IMR-90 (cell line): ENCODE measurements at regions not wholly inside any gene's neighbourhood (a gene's known extent, or its start where the extent isn't known, plus 50 kb on each side); places are given as distances from the start of the nearest gene placed in this dataset.

Experiments
- ATAC-seq: fragments of 200-7000 bp; cut with Tn5 transposase; 2 replicates; pipeline ENCODE4 v1.9.1; 2020; ENCODE audit warnings: low read depth, mild to moderate bottlenecking, moderate library complexity
- BruUV-seq: library from RNA; stranded (reverse); fragments of 400-500 nt; replicated peaks from 2 replicates; lab custom pipeline; 2021; lab: Mats Ljungman, UMichigan
- CTCF ChIA-PET: fragments of 300-600 bp; formaldehyde crosslinking; extraction: SDS; loops from one replicate; lab custom pipeline; 2021; ENCODE audit warnings: antibody characterized with exemption; lab: Yijun Ruan, JAX
- POLR2A ChIA-PET: fragments of 300-600 bp; sonication (Branson Sonifier 250); formaldehyde crosslinking; loops from one replicate; lab custom pipeline; 2022; ENCODE audit warnings: antibody characterized with exemption; ENCODE audit not compliant: unreplicated experiment; lab: Charles Lee
- DNase-seq: peaks from one replicate; pipeline ENCODE4 v3.0.0; 2013
- H2AFZ ChIP-seq: replicated peaks from 2 replicates; pipeline ENCODE3; 2013; ENCODE audit warnings: low read length, mild to moderate bottlenecking; ENCODE audit not compliant: poor library complexity
- H2AK5ac ChIP-seq: 2 replicates; pipeline ENCODE4 v1.6.1; 2013; ENCODE audit warnings: low read depth, low read length, inconsistent platforms
- H2AK9ac ChIP-seq: replicated peaks from 2 replicates; pipeline ENCODE3; 2013; ENCODE audit warnings: mild to moderate bottlenecking, low read depth, low read length, moderate library complexity; ENCODE audit not compliant: poor library complexity
- H2BK120ac ChIP-seq: 2 replicates; pipeline ENCODE4 v1.6.1; 2013; ENCODE audit warnings: low read depth, low read length, inconsistent platforms
- H2BK15ac ChIP-seq: 3 replicates; pipeline ENCODE4 v1.6.1; 2013; ENCODE audit warnings: low read depth, low read length, inconsistent platforms
- H2BK20ac ChIP-seq: 2 replicates; pipeline ENCODE4 v1.6.1; 2013; ENCODE audit warnings: low read depth, mild to moderate bottlenecking, inconsistent platforms, low read length, moderate library complexity
- H2BK5ac ChIP-seq: 2 replicates; pipeline ENCODE4 v1.6.1; 2013; ENCODE audit warnings: mild to moderate bottlenecking, low read depth, low read length, inconsistent platforms; ENCODE audit not compliant: poor library complexity, severe bottlenecking
- H3K14ac ChIP-seq: replicated peaks from 2 replicates; pipeline ENCODE4 v1.6.1; 2013; ENCODE audit warnings: low read depth, low read length, inconsistent platforms
- H3K18ac ChIP-seq: 2 replicates; pipeline ENCODE4 v1.6.1; 2013; ENCODE audit warnings: low read depth, low read length, control low read depth
- H3K23ac ChIP-seq: 2 replicates; pipeline ENCODE4 v1.6.1; 2013; ENCODE audit warnings: low read depth, low read length, inconsistent platforms
- H3K27ac ChIP-seq: 2 replicates; pipeline ENCODE4 v1.5.1; 2013; ENCODE audit warnings: mild to moderate bottlenecking, control low read depth, low read length; ENCODE audit not compliant: insufficient read depth
- H3K27me3 ChIP-seq: 2 replicates; pipeline ENCODE4 v1.6.1; 2013; ENCODE audit warnings: low read length; ENCODE audit not compliant: control insufficient read depth, insufficient read depth
- H3K36me3 ChIP-seq: 2 replicates; pipeline ENCODE4 v1.6.1; 2013; ENCODE audit warnings: low read length, mixed read lengths; ENCODE audit not compliant: control insufficient read depth, insufficient read depth
- H3K4ac ChIP-seq: 2 replicates; pipeline ENCODE4 v1.6.1; 2013; ENCODE audit warnings: low read depth, low read length, inconsistent platforms
- H3K4me1 ChIP-seq: 2 replicates; pipeline ENCODE4 v1.6.1; 2013; ENCODE audit warnings: low read length, mixed read lengths; ENCODE audit not compliant: control insufficient read depth, insufficient read depth
- H3K4me2 ChIP-seq: 2 replicates; pipeline ENCODE4 v1.6.1; 2013; ENCODE audit warnings: low read depth, mild to moderate bottlenecking, control low read depth, low read length, moderate library complexity
- H3K4me3 ChIP-seq: 2 replicates; pipeline ENCODE4 v1.5.1; 2013; ENCODE audit warnings: low read depth, mild to moderate bottlenecking, control low read depth, low read length, moderate library complexity; ENCODE audit not compliant: insufficient read depth
- H3K56ac ChIP-seq: 2 replicates; pipeline ENCODE4 v1.6.1; 2013; ENCODE audit warnings: low read length, inconsistent platforms; ENCODE audit not compliant: insufficient read depth; ENCODE audit errors: extremely low read depth
- H3K79me1 ChIP-seq, 2 experiments: 2 replicates each; pipeline ENCODE4 v1.6.1; 2013; ENCODE audit warnings: low read length in 2 of 2, inconsistent platforms in 1 of 2, low read depth in 1 of 2
- H3K9ac ChIP-seq: 2 replicates; pipeline ENCODE4 v1.6.1; 2013; ENCODE audit warnings: low read depth, low read length, control low read depth
- H3K9me1 ChIP-seq: 2 replicates; pipeline ENCODE4 v1.6.1; 2013; ENCODE audit warnings: low read length, inconsistent platforms; ENCODE audit not compliant: insufficient read depth
- H3K9me3 ChIP-seq: 2 replicates; pipeline ENCODE4 v1.6.1; 2013; ENCODE audit warnings: low read length; ENCODE audit not compliant: control insufficient read depth, insufficient read depth
- H4K20me1 ChIP-seq: 2 replicates; pipeline ENCODE4 v1.6.1; 2013; ENCODE audit warnings: low read length, inconsistent platforms; ENCODE audit not compliant: insufficient read depth
- H4K5ac ChIP-seq: 2 replicates; pipeline ENCODE4 v1.6.1; 2013; ENCODE audit warnings: mild to moderate bottlenecking, low read depth, low read length, control low read depth
- H4K8ac ChIP-seq, 2 experiments: 2 replicates each; pipeline ENCODE4 v1.6.1; 2013; ENCODE audit warnings: low read depth in 2 of 2, low read length in 2 of 2, control low read depth in 1 of 2, inconsistent platforms in 1 of 2
- H4K91ac ChIP-seq: 2 replicates; pipeline ENCODE4 v1.6.1; 2013; ENCODE audit warnings: low read depth, low read length, inconsistent platforms; ENCODE audit not compliant: insufficient read depth
- BHLHE40 ChIP-seq: fragments of 150-350 bp; IDR thresholded peaks from 2 replicates; pipeline ENCODE4 v1.6.1; 2016; ENCODE audit warnings: mild to moderate bottlenecking, low read depth, low read length
- CHD1 ChIP-seq: IDR thresholded peaks from 2 replicates; pipeline ENCODE4 v1.6.1; 2012; ENCODE audit warnings: low read depth, low read length, improper control_type of control experiment
- CTCF ChIP-seq: conservative IDR thresholded peaks from 2 replicates; pipeline ENCODE4 v1.5.1; 2012; ENCODE audit warnings: mild to moderate bottlenecking, low read depth, low read length, improper control_type of control experiment
- ELK1 ChIP-seq: fragments of 150-350 bp; IDR thresholded peaks from 2 replicates; pipeline ENCODE4 v1.6.1; 2016; ENCODE audit warnings: low read depth, mild to moderate bottlenecking, low read length, moderate library complexity, borderline replicate concordance
- FOS ChIP-seq: fragments of 150-350 bp; IDR thresholded peaks from 2 replicates; pipeline ENCODE4 v1.6.1; 2016; ENCODE audit warnings: low read depth, low read length
- NFE2L2 ChIP-seq: fragments of 150-350 bp; IDR thresholded peaks from 2 replicates; pipeline ENCODE4 v1.6.1; 2016; ENCODE audit warnings: low read depth, mild to moderate bottlenecking, low read length
- RCOR1 ChIP-seq: IDR thresholded peaks from 2 replicates; pipeline ENCODE4 v1.6.1; 2012; ENCODE audit warnings: mild to moderate bottlenecking, low read length, improper control_type of control experiment; ENCODE audit not compliant: insufficient replicate concordance
- SMC3 ChIP-seq: fragments of 150-350 bp; IDR thresholded peaks from 2 replicates; pipeline ENCODE4 v1.6.1; 2016; ENCODE audit warnings: low read depth, mild to moderate bottlenecking, antibody characterized with exemption, low read length, moderate library complexity
- USF2 ChIP-seq: fragments of 150-350 bp; IDR thresholded peaks from 2 replicates; pipeline ENCODE4 v1.6.1; 2017; ENCODE audit warnings: mild to moderate bottlenecking, antibody characterized with exemption, low read length, low read depth
- WGBS, 2 experiments: methylation state at CpG; one replicate each; pipeline versions ENCODE4 v1.1.5 to v1.1.7; 2013; ENCODE audit warnings: missing lambda C conversion rate in 2 of 2; ENCODE audit not compliant: insufficient read length in 1 of 2; ENCODE audit errors: extremely low coverage in 2 of 2; 5-methylcytosine and 5-hydroxymethylcytosine counted together
- dilution Hi-C: fragments of 300-500 bp; cut with HindIII; formaldehyde crosslinking; loops from one replicate; pipeline ENCODE4 v1.14.3; 2018; ENCODE audit warnings: low sequenced_read_pairs; ENCODE audit not compliant: unreplicated experiment
- in situ Hi-C: fragments of 300-500 bp; cut with MboI; formaldehyde crosslinking; loops from 3 replicates; pipeline ENCODE4 v1.14.3; 2019; ENCODE audit warnings: low sequenced_read_pairs, inconsistent platforms, mixed read lengths
- intact Hi-C: fragments of 100-400 bp; cut with micrococcal nuclease; formaldehyde crosslinking; loops from 2 replicates; pipeline ENCODE4 v1.10.0; 2022

- Histone ChIP-seq H3K56ac (no peak overlapping the region), H3K9ac (no peak overlapping the region), H2AK9ac (no peak overlapping the region), H4K91ac (no peak overlapping the region), H4K8ac (no peak overlapping the region), H2BK5ac (no peak overlapping the region), H3K36me3 (no peaks in the 10 kb centered on the region), H3K4me2 (no peak overlapping the region), H3K27ac (no peak overlapping the region), H2AK5ac (no peak overlapping the region), H2BK120ac (no peak overlapping the region), H3K23ac (no peak overlapping the region), H2BK15ac (no peak overlapping the region), H3K27me3 (no peaks in the 10 kb centered on the region), H4K5ac (no peak overlapping the region), H3K4me1 (no peaks in the 10 kb centered on the region; the same call in 1 of the 2 replicates), H3K18ac (no peak overlapping the region), H3K14ac (no peak overlapping the region), H4K20me1 (no peaks in the 10 kb centered on the region), H3K4me3 (no peak overlapping the region), H3K9me3 (no peaks in the 10 kb centered on the region), H3K79me1 (no peaks in the 10 kb centered on the region), H3K9me1 (no peaks in the 10 kb centered on the region), H2AFZ (no peak overlapping the region), H2BK20ac (no peak overlapping the region), H3K4ac (no peak overlapping the region)
- ATAC-seq, result no peak
- TF ChIP-seq BHLHE40 (no peak), RCOR1 (no peak), USF2 (no peak), SMC3 (no peak), FOS (no peak), CTCF (no peak), ELK1 (no peak), CHD1 (no peak), NFE2L2 (no peak)
- no TSS peak for BruUV-seq
- in situ Hi-C loops, result no loop called here
- ChIA-PET CTCF (interaction anchor here (0.6 to 0.8 kb wide), 2 partner anchors 9 to 1099 kb away, joined by 3 read pairs; no protein-coding TSS in a partner anchor), POLR2A (no interaction called here)
- intact Hi-C loops, result no loop called here
- dilution Hi-C loops, result no loop called here
- DNase-seq, result no peak
- 100% methylated on average over 1 of the region's 4 CpGs; no CpG with 5 or more reads in 1 of the 2 experiments for WGBS, 2 experiments
Observed at GRCh38 chr2:144159240-144159639, 360.7 kb downstream of the ZEB2 start.
